Panc1 (cell line): ENCODE measurements at regions not wholly inside any gene's neighbourhood (a gene's known extent, or its start where the extent isn't known, plus 50 kb on each side); places are given as distances from the start of the nearest gene placed in this dataset.

ENCODE experiments used
- ATAC-seq: fragments of 200-7000 bp; cut with Tn5 transposase; 2 replicates; pipeline ENCODE4 v1.9.1; 2020; ENCODE audit warnings: mild to moderate bottlenecking, moderate library complexity
- BruUV-seq: library from RNA; stranded (reverse); fragments of 400-500 nt; replicated peaks from 2 replicates; lab custom pipeline; 2021; lab: Mats Ljungman, UMichigan
- CTCF ChIA-PET: fragments of 300-600 bp; sonication (Branson Sonifier 250); formaldehyde crosslinking; loops from one replicate; lab custom pipeline; 2022; ENCODE audit warnings: antibody characterized with exemption; lab: Charles Lee
- POLR2A ChIA-PET: fragments of 300-600 bp; sonication (Branson Sonifier 250); formaldehyde crosslinking; loops from one replicate; lab custom pipeline; 2022; ENCODE audit warnings: antibody characterized with exemption; lab: Charles Lee
- DNase-seq: peaks from one replicate; pipeline ENCODE4 v3.0.0-alpha.2; 2010; ENCODE audit warnings: low read depth, low spot score
- H3K27ac ChIP-seq: 2 replicates; pipeline ENCODE4 v1.5.1; 2011; ENCODE audit warnings: mild to moderate bottlenecking, low read length, inconsistent platforms
- H3K27me3 ChIP-seq: fragments of 200-500 bp; sonication (Bioruptor generic); 2 replicates; pipeline ENCODE4 v1.6.0; 2014; ENCODE audit warnings: low read length, inconsistent platforms; ENCODE audit not compliant: control insufficient read depth, insufficient read depth
- H3K36me3 ChIP-seq: fragments of 200-500 bp; sonication (Bioruptor generic); 2 replicates; pipeline ENCODE4 v1.5.1; 2014; ENCODE audit warnings: inconsistent platforms, mild to moderate bottlenecking, low read length, moderate library complexity; ENCODE audit not compliant: control insufficient read depth, insufficient read depth
- H3K4me1 ChIP-seq: 2 replicates; pipeline ENCODE4 v1.5.1; 2011; ENCODE audit warnings: inconsistent platforms, mild to moderate bottlenecking, low read length, moderate library complexity; ENCODE audit not compliant: control insufficient read depth, insufficient read depth
- H3K4me3 ChIP-seq, 2 experiments: 2 replicates each; pipeline ENCODE4 v1.5.1; 2011 to 2012; ENCODE audit warnings: low read depth in 2 of 2, low read length in 2 of 2, mild to moderate bottlenecking in 2 of 2, inconsistent platforms in 1 of 2, moderate library complexity in 1 of 2
- H3K9me3 ChIP-seq: fragments of 200-500 bp; sonication (Bioruptor generic); 2 replicates; pipeline ENCODE4 v1.5.1; 2014; ENCODE audit warnings: low read depth, mild to moderate bottlenecking, inconsistent platforms, low read length, moderate library complexity; ENCODE audit not compliant: control insufficient read depth, insufficient read depth
- POLR2AphosphoS5 ChIP-seq: IDR thresholded peaks from 2 replicates; pipeline ENCODE4 v1.6.1; 2012; ENCODE audit warnings: mild to moderate bottlenecking, low read depth, low read length, moderate library complexity
- SIN3A ChIP-seq: IDR thresholded peaks from 2 replicates; pipeline ENCODE4 v1.6.1; 2012; ENCODE audit warnings: low read depth, mild to moderate bottlenecking, low read length, moderate library complexity, borderline replicate concordance; ENCODE audit not compliant: insufficient read depth
- TCF7L2 ChIP-seq: IDR thresholded peaks from 2 replicates; pipeline ENCODE4 v1.6.1; 2011; ENCODE audit warnings: mild to moderate bottlenecking, low read depth, low read length, inconsistent platforms
- in situ Hi-C: cut with HindIII; loops from 2 replicates; pipeline ENCODE4 v1.10.0; 2016; ENCODE audit warnings: low sequenced_read_pairs, low pct_unique_long_range_greater_than_20kb
- intact Hi-C: fragments of 100-400 bp; cut with micrococcal nuclease; formaldehyde crosslinking; loops from one replicate; pipeline ENCODE4 v1.10.0; 2022; ENCODE audit not compliant: unreplicated experiment
- TF ChIP-seq, protein P1 (sequence below): fragments of 450-650 bp; IDR thresholded peaks from 2 replicates; pipeline ENCODE4 v1.5.1; 2017; ENCODE audit warnings: mild to moderate bottlenecking
- TF ChIP-seq, protein P2 (sequence below), 2 experiments: IDR thresholded peaks; 2 replicates each; pipeline ENCODE4 v1.6.1; 2011 to 2012; ENCODE audit warnings: low read depth in 2 of 2, control low read depth in 1 of 2, low read length in 1 of 2, mild to moderate bottlenecking in 1 of 2, moderate library complexity in 1 of 2; ENCODE audit not compliant: insufficient read depth in 1 of 2

DNA sequence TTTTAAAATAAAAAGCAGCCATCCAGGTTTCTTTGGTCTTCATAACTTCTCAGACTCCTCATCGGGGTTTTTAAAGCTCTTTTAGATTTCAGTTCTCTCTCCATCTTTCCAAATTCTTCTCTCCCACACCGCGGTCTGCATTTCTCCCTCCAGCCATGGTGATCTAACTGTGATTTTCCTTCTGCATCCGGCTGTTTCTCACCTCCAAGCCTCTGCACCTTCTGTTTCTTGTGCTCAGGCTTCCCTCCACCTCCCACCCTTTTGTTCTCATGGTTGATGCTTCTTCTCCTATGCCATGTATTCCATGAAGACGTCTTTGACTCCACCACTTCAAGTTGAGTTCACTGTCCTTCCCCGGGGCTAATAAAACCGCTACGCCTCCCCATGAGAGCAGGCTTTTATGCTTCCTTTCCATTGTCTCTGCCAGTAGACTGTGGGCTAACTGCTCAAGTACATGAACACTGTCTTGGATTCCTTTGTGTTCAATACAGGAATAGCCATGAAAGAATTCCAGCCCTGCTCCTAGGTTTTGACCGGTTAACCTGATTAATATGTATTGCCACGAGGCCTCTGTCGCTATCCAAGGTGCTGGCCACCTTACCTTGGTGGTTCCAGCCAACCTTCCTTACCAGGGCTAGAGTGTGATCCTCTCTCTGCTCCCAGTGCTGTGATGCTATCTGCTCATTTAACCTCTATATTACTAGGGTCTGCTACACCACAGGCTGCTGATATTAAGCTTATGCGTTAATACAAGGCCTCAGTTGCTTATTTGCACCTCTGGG is 625.1 kb downstream of the HS3ST4 start:
- no peak for DNase-seq
- intact Hi-C loops (no loop called here), in situ Hi-C loops (no loop called here)
- no peak overlapping the region for H3K4me3 ChIP-seq
- no peaks in the 10 kb centered on the region for H3K4me1 ChIP-seq
- no peaks in the 10 kb centered on the region for H3K36me3 ChIP-seq
- BruUV-seq: no TSS peak
- CTCF ChIA-PET: no interaction called here
- ATAC-seq: no peak
- no peaks in the 10 kb centered on the region for H3K9me3 ChIP-seq
- no peak overlapping the region for H3K27ac ChIP-seq
- POLR2A ChIA-PET: interaction anchor here (0.6 kb wide), 1 partner anchor 92 kb away, joined by 3 read pairs; no protein-coding TSS in a partner anchor
- TF ChIP-seq, protein P1, sequence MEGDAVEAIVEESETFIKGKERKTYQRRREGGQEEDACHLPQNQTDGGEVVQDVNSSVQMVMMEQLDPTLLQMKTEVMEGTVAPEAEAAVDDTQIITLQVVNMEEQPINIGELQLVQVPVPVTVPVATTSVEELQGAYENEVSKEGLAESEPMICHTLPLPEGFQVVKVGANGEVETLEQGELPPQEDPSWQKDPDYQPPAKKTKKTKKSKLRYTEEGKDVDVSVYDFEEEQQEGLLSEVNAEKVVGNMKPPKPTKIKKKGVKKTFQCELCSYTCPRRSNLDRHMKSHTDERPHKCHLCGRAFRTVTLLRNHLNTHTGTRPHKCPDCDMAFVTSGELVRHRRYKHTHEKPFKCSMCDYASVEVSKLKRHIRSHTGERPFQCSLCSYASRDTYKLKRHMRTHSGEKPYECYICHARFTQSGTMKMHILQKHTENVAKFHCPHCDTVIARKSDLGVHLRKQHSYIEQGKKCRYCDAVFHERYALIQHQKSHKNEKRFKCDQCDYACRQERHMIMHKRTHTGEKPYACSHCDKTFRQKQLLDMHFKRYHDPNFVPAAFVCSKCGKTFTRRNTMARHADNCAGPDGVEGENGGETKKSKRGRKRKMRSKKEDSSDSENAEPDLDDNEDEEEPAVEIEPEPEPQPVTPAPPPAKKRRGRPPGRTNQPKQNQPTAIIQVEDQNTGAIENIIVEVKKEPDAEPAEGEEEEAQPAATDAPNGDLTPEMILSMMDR: no peak
- TF ChIP-seq, protein P2, sequence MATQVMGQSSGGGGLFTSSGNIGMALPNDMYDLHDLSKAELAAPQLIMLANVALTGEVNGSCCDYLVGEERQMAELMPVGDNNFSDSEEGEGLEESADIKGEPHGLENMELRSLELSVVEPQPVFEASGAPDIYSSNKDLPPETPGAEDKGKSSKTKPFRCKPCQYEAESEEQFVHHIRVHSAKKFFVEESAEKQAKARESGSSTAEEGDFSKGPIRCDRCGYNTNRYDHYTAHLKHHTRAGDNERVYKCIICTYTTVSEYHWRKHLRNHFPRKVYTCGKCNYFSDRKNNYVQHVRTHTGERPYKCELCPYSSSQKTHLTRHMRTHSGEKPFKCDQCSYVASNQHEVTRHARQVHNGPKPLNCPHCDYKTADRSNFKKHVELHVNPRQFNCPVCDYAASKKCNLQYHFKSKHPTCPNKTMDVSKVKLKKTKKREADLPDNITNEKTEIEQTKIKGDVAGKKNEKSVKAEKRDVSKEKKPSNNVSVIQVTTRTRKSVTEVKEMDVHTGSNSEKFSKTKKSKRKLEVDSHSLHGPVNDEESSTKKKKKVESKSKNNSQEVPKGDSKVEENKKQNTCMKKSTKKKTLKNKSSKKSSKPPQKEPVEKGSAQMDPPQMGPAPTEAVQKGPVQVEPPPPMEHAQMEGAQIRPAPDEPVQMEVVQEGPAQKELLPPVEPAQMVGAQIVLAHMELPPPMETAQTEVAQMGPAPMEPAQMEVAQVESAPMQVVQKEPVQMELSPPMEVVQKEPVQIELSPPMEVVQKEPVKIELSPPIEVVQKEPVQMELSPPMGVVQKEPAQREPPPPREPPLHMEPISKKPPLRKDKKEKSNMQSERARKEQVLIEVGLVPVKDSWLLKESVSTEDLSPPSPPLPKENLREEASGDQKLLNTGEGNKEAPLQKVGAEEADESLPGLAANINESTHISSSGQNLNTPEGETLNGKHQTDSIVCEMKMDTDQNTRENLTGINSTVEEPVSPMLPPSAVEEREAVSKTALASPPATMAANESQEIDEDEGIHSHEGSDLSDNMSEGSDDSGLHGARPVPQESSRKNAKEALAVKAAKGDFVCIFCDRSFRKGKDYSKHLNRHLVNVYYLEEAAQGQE (IDR thresholded peaks at IDR 0.05; ENCODE audit: insufficient read depth in 1 of 2, low read depth in 2 of 2, low read length in 1 of 2): peak; percentile 69 to 71
- H3K27me3 ChIP-seq: no peaks in the 10 kb centered on the region

DNA sequence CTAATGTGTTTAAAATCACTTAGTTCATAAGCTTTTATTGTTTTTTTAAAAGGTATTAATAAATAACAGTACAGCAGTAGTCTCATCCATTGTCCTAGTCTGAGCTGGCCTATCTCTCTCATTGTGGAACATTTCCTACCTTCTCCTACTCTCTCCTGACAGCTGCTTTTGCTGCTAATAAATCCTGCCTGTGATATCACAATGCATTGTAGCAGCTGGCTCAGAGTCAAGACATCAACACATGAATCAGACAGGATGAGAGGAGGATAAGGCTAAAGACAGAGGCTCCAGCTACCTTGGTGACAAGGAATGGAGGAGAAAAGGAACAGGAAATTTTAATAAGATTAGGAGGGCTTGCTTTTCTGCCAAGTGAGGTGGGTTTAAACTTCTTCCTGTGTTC is 626.1 kb downstream of the HS3ST4 start:
- H3K27me3 ChIP-seq: no peaks in the 10 kb centered on the region
- CTCF ChIA-PET: no interaction called here
- no peaks in the 10 kb centered on the region for H3K4me1 ChIP-seq
- in situ Hi-C loops: no loop called here
- TF ChIP-seq POLR2AphosphoS5 (no peak), TCF7L2 (no peak), SIN3A (no peak)
- TF ChIP-seq, protein P1: no peak
- TF ChIP-seq, protein P2 (IDR thresholded peaks at IDR 0.05; ENCODE audit: insufficient read depth in 1 of 2, low read depth in 2 of 2, low read length in 1 of 2): no peak
- ATAC-seq: no peak
- H3K27ac ChIP-seq: no peak overlapping the region
- POLR2A ChIA-PET: interaction anchor here (0.6 kb wide), 1 partner anchor 93 kb away, joined by 3 read pairs; no protein-coding TSS in a partner anchor
- intact Hi-C loops: no loop called here
- BruUV-seq: no TSS peak
- no peak for DNase-seq
- no peaks in the 10 kb centered on the region for H3K36me3 ChIP-seq
- no peak overlapping the region for H3K4me3 ChIP-seq
- no peaks in the 10 kb centered on the region for H3K9me3 ChIP-seq
